Upper lobe of left lung (tissue), 6 donors: ENCODE measurements at regions not wholly inside any gene's neighbourhood (a gene's known extent, or its start where the extent isn't known, plus 50 kb on each side); places are given as distances from the start of the nearest gene placed in this dataset.
A peak's percentile ranks its signal among the peaks of the same experiment; 100 is the strongest.

Experiments used
- ATAC-seq, 2 donors: fragments of 200-7000 bp; cut with Tn5 transposase; one replicate each; pipeline ENCODE4 v1.9.1; 2022; ENCODE audit warnings: mild to moderate bottlenecking in 2 of 2, moderate library complexity in 2 of 2; ENCODE audit not compliant: low FRiP score in 2 of 2
- DNase-seq, 2 donors: peaks; one replicate each; pipeline ENCODE4 v3.0.0-alpha.2; 2019 to 2020
- H3K27ac ChIP-seq, 4 donors: fragments of 200-600 bp; sonication (generic); one replicate each; pipeline ENCODE4 v1.5.1; 2016 to 2019
- H3K27me3 ChIP-seq, 4 donors: fragments of 200-600 bp; sonication (generic); one replicate each; pipeline ENCODE4 v1.5.1; 2017 to 2019
- H3K36me3 ChIP-seq, 4 donors: fragments of 200-600 bp; sonication (generic); one replicate each; pipeline ENCODE4 v1.5.1; 2016 to 2019
- H3K4me1 ChIP-seq, 4 donors: fragments of 200-600 bp; sonication (generic); one replicate each; pipeline ENCODE4 v1.5.1; 2018 to 2019
- H3K4me3 ChIP-seq, 4 donors: fragments of 200-600 bp; sonication (generic); one replicate each; pipeline ENCODE4 v1.5.1; 2017 to 2019; ENCODE audit warnings: mild to moderate bottlenecking in 2 of 4, moderate library complexity in 1 of 4
- H3K9me3 ChIP-seq, 4 donors: fragments of 200-600 bp; sonication (generic); one replicate each; pipeline ENCODE4 v1.5.1; 2018 to 2019
- EP300 ChIP-seq, 4 donors: sonication (generic); formaldehyde crosslinking; IDR thresholded peaks; one replicate each; pipeline ENCODE4 v1.5.1; 2017; ENCODE audit warnings: antibody characterized with exemption in 4 of 4, control low read depth in 2 of 4
- POLR2A ChIP-seq, 4 donors: fragments of 450-650 bp; IDR thresholded peaks; one replicate each; pipeline ENCODE4 v1.5.1; 2016 to 2017; ENCODE audit warnings: antibody characterized with exemption in 4 of 4, mild to moderate bottlenecking in 2 of 4
- POLR2AphosphoS5 ChIP-seq, 2 donors: sonication (generic); formaldehyde crosslinking; IDR thresholded peaks; one replicate each; pipeline ENCODE4 v1.5.1; 2017; ENCODE audit warnings: antibody characterized with exemption in 2 of 2
- WGBS, 2 donors: methylation state at CpG; one replicate each; pipeline ENCODE4 v1.1.5; 2017 to 2018; 5-methylcytosine and 5-hydroxymethylcytosine counted together
- TF ChIP-seq, protein P1 (sequence below), 6 experiments: fragments of 450-650 bp in 4 of 6; fragments of 200-600 bp in 2 of 6; sonication (generic) in 2 of 6; IDR thresholded peaks; one replicate each; pipeline ENCODE4 v1.5.1; 2016 to 2019; ENCODE audit warnings: antibody characterized with exemption in 6 of 6
- donor health status: DM: no; HTN: no; CAD: no; lungs with moderate emphysema.
- donor health status: DM: no; HTN: yes; CAD: no; lungs with severe emphysema.

DNA sequence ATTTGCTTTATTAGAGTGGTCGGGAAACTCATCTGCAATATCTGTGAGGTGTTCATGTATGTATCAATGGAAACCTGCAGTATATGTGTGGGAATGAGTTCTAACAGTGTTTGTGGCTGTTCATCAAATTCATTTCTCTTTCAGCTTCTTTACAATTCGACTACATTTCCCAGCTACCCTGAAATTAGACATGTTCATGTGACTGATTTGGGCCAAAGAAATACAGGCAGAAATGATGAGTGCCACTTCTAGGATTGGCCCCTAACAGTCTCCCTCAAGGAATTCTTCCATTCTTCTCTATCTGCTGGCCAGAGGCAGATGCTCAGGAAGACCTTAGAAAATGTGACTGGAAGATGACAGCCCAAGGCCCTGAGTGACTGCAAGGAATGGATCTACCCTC is 114.8 kb upstream of the WAC start:
- Histone ChIP-seq H3K9me3 (peaks cover 0 to 5% (median 1%) of the 10 kb centered on the region in 4 donors), H3K36me3 (no peaks in the 10 kb centered on the region), H3K4me3 (no peak overlapping the region), H3K4me1 (no peaks in the 10 kb centered on the region), H3K27ac (no peak overlapping the region), H3K27me3 (no peaks in the 10 kb centered on the region)
- 80 to 83% methylated on average over 2 of the region's 2 CpGs for WGBS, 2 donors
- DNase-seq (no peak), ATAC-seq (no peak)
- TF ChIP-seq POLR2AphosphoS5 (IDR thresholded peaks at IDR 0.05): no peak
- TF ChIP-seq POLR2A (IDR thresholded peaks at IDR 0.05): no peak
- TF ChIP-seq, protein P1, sequence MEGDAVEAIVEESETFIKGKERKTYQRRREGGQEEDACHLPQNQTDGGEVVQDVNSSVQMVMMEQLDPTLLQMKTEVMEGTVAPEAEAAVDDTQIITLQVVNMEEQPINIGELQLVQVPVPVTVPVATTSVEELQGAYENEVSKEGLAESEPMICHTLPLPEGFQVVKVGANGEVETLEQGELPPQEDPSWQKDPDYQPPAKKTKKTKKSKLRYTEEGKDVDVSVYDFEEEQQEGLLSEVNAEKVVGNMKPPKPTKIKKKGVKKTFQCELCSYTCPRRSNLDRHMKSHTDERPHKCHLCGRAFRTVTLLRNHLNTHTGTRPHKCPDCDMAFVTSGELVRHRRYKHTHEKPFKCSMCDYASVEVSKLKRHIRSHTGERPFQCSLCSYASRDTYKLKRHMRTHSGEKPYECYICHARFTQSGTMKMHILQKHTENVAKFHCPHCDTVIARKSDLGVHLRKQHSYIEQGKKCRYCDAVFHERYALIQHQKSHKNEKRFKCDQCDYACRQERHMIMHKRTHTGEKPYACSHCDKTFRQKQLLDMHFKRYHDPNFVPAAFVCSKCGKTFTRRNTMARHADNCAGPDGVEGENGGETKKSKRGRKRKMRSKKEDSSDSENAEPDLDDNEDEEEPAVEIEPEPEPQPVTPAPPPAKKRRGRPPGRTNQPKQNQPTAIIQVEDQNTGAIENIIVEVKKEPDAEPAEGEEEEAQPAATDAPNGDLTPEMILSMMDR (IDR thresholded peaks at IDR 0.05): no peak
- no peak for TF ChIP-seq EP300 (IDR thresholded peaks at IDR 0.05)

DNA sequence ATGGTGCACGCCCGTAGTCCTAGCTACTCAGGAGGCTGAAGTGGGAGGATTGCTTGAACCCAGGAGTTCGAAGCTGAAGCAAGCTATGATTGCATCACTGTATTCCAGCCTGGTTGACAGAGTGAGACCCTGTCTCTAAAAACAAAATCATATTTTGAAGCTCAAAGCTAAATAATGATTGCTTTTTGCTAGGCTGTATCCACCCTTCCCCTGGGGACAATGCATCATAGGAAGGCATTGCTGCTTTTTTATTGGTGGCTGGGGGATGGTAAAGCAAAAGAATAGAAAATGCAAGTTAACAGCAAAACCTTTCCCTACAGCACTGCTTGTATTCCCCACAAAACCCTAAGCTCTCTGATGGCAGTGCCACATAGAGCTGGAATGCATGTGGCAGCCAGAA is 107.5 kb upstream of the WAC start:
- 89 to 91% methylated on average over 3 of the region's 3 CpGs for WGBS, 2 donors
- H3K27me3 ChIP-seq: no peaks in the 10 kb centered on the region
- H3K9me3 ChIP-seq: no peaks in the 10 kb centered on the region
- no peak overlapping the region for H3K4me3 ChIP-seq
- ATAC-seq (peak in 1 of 2 donors; percentile 64), DNase-seq (no peak)
- no peaks in the 10 kb centered on the region for H3K4me1 ChIP-seq
- H3K27ac ChIP-seq: no peak overlapping the region
- TF ChIP-seq, protein P1 (IDR thresholded peaks at IDR 0.05): no peak
- TF ChIP-seq POLR2A (IDR thresholded peaks at IDR 0.05) (no peak), POLR2AphosphoS5 (IDR thresholded peaks at IDR 0.05) (no peak), EP300 (IDR thresholded peaks at IDR 0.05) (no peak)
- no peaks in the 10 kb centered on the region for H3K36me3 ChIP-seq

DNA sequence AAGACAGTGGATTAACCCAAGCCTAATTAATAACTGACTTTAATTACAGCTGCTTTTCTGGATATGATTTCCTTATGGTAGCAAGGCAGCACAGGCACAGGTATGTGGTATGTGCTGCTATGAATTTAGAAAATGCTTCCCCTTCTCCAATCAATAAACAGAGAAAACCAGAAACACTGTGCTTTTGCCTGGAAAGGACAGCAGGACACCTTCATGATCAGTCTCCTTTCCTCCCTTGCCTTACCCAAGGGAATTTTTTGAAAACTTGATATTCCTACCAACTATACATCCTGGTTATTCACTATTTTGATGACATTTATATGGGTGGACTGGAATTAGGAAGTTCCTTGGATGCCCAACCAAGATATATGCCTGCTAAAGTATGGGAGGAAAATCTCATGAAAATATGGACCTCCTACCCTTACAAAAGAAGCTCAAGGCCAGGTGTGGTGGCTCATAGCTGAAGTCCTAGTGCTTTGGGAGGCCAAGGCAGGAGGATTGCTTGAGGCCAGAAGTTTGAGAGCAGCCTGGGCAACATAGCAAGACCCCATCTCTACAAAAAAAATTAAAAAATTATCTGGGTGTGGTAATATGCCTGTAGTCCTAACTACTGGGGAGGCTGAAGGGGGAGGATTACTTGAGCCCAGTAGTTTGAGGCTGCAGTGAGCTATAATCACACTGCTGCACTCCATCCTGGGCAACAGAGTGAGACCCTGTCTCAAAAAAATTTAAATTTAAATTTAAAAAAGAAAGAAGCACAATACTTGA is 106.3 kb upstream of the WAC start:
- no peak for TF ChIP-seq POLR2AphosphoS5 (IDR thresholded peaks at IDR 0.05)
- TF ChIP-seq, protein P1 (IDR thresholded peaks at IDR 0.05): no peak
- H3K36me3 ChIP-seq: no peaks in the 10 kb centered on the region
- DNase-seq: no peak
- ATAC-seq: no peak
- H3K27me3 ChIP-seq: no peaks in the 10 kb centered on the region
- no peaks in the 10 kb centered on the region for H3K9me3 ChIP-seq
- H3K4me3 ChIP-seq: no peak overlapping the region
- H3K27ac ChIP-seq: no peak overlapping the region
- H3K4me1 ChIP-seq: no peaks in the 10 kb centered on the region

DNA sequence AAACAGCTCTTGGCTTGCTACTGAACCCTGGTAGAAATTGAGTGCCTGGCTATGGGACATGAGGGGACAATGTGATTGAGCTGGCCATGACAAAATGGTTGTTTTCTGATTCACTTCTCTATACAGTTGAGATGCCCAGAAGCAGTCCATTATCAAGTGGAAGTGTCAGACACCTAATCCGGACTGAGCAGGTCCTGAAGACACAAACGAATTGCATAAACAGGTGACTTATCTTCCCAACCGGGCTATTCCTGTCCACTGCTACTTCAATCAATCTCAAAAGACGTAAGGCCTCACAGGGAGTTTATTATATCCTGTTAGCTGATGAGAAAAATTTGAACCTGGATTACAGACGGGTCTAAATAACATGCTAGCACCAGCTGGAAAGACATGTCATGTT is 105.5 kb upstream of the WAC start:
- ATAC-seq: no peak
- Histone ChIP-seq H3K9me3 (no peaks in the 10 kb centered on the region), H3K36me3 (no peaks in the 10 kb centered on the region), H3K4me3 (no peak overlapping the region), H3K27me3 (no peaks in the 10 kb centered on the region), H3K27ac (no peak overlapping the region), H3K4me1 (peaks cover 0 to 2% (median 1%) of the 10 kb centered on the region in 4 donors)
- no peak for DNase-seq
- TF ChIP-seq POLR2A (IDR thresholded peaks at IDR 0.05): no peak
- no peak for TF ChIP-seq POLR2AphosphoS5 (IDR thresholded peaks at IDR 0.05)
- no peak for TF ChIP-seq EP300 (IDR thresholded peaks at IDR 0.05)
- TF ChIP-seq, protein P1 (IDR thresholded peaks at IDR 0.05): no peak
- 78 to 81% methylated on average over 5 of the region's 5 CpGs for WGBS, 2 donors

DNA sequence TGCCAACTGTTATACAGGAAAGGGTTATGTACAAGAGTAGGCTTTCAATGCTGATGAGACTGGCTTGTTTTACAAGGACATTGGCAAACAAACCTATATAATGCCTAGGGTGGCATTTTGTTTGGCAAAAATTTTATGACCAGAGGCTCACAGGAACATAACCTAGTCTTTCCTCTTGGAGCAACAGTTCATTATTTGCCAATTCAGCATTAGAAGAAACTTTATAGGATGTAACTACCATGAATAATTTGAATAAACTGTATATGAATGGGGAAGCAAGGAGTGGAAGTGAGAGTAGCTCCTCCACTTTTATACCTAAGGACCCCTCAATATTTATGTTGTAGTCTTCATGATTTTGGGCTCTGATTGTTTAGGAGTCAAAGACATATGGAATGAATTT is 103.9 kb upstream of the WAC start:
- no peak for TF ChIP-seq EP300 (IDR thresholded peaks at IDR 0.05)
- TF ChIP-seq, protein P1 (IDR thresholded peaks at IDR 0.05): no peak
- TF ChIP-seq POLR2A (IDR thresholded peaks at IDR 0.05): no peak
- ATAC-seq (no peak), DNase-seq (no peak)
- peaks cover 0 to 5% (median 2%) of the 10 kb centered on the region in 4 donors for H3K4me1 ChIP-seq
- H3K27ac ChIP-seq: no peak overlapping the region
- H3K4me3 ChIP-seq: no peak overlapping the region
- H3K36me3 ChIP-seq: no peaks in the 10 kb centered on the region
- H3K27me3 ChIP-seq: no peaks in the 10 kb centered on the region
- no peaks in the 10 kb centered on the region for H3K9me3 ChIP-seq
